Ovary (tissue), 3 donors: ENCODE measurements at regions not wholly inside any gene's neighbourhood (a gene's known extent, or its start where the extent isn't known, plus 50 kb on each side); places are given as distances from the start of the nearest gene placed in this dataset.

Source experiments
- CTCF ChIP-seq, 3 donors: fragments of 450-650 bp in 2 of 3; fragments of 200-600 bp in 1 of 3; IDR thresholded peaks; one replicate each; pipeline versions ENCODE4 v1.5.1 to v1.8.0; 2016 to 2022; ENCODE audit warnings: antibody characterized with exemption in 3 of 3, mild to moderate bottlenecking in 1 of 3
- POLR2A ChIP-seq: fragments of 450-650 bp; IDR thresholded peaks from one replicate; pipeline ENCODE4 v1.6.1; 2017; ENCODE audit warnings: antibody characterized with exemption, mild to moderate bottlenecking, moderate library complexity
- donor health status: DM: no; HTN: no; CAD: no.

- no peak for TF ChIP-seq CTCF (IDR thresholded peaks at IDR 0.05)
- no peak for TF ChIP-seq POLR2A
Measured at GRCh38 chr17:74045608-74046280, 157.7 kb upstream of the RPL38 start.
